Fibroblast of mammary gland (primary cell): ENCODE measurements at regions not wholly inside any gene's neighbourhood (a gene's known extent, or its start where the extent isn't known, plus 50 kb on each side); places are given as distances from the start of the nearest gene placed in this dataset.

Experiments used
- DNase-seq: peaks from one replicate; pipeline ENCODE4 v3.0.0-alpha.2; 2010; ENCODE audit warnings: low read depth
- H3K4me3 ChIP-seq: 2 replicates; pipeline ENCODE4 v1.5.1; 2011; ENCODE audit warnings: low read depth, mild to moderate bottlenecking, low read length, moderate library complexity; ENCODE audit not compliant: control insufficient read depth
- CTCF ChIP-seq: conservative IDR thresholded peaks from 2 replicates; pipeline ENCODE4 v1.5.1; 2011; ENCODE audit warnings: low read depth, low read length, inconsistent platforms; ENCODE audit not compliant: control insufficient read depth, insufficient read depth

- no peak for DNase-seq
- TF ChIP-seq CTCF: no peak
- no peak overlapping the region for H3K4me3 ChIP-seq
Measured at GRCh38 chr5:28265877-28266276, 1227.5 kb upstream of the CDH9 start.

GRCh38 chr5:28254846-28255245 is 1216.5 kb upstream of the CDH9 start:
- no peak overlapping the region for H3K4me3 ChIP-seq
- TF ChIP-seq CTCF: no peak
- peak; percentile 62 for DNase-seq

- DNase-seq: no peak
- H3K4me3 ChIP-seq: no peak overlapping the region
- no peak for TF ChIP-seq CTCF
Measured at GRCh38 chr5:28253431-28253830, 1215.0 kb upstream of the CDH9 start.

- H3K4me3 ChIP-seq: no peak overlapping the region
- no peak for DNase-seq
- no peak for TF ChIP-seq CTCF
Measured at GRCh38 chr5:28249771-28250415, 1211.5 kb upstream of the CDH9 start.

- no peak overlapping the region for H3K4me3 ChIP-seq
- no peak for TF ChIP-seq CTCF
- DNase-seq: no peak
Measured at GRCh38 chr5:28234356-28234968, 1196.1 kb upstream of the CDH9 start.

- DNase-seq: peak; percentile 1
- no peak for TF ChIP-seq CTCF
Measured at GRCh38 chr5:28226407-28226806, 1188.0 kb upstream of the CDH9 start.

More at GRCh38 chr5:28226407-28226806, 1188.0 kb upstream of the CDH9 start:
- H3K4me3 ChIP-seq: no peak overlapping the region
